A673 (cell line): ENCODE measurements at regions not wholly inside any gene's neighbourhood (a gene's known extent, or its start where the extent isn't known, plus 50 kb on each side); places are given as distances from the start of the nearest gene placed in this dataset.

Experiments
- EZH2 ChIP-seq: fragments of 200-600 bp; sonication (generic); IDR thresholded peaks from 2 replicates; pipeline ENCODE4 v1.6.1; 2017; ENCODE audit warnings: borderline replicate concordance, low read depth, mild to moderate bottlenecking, mixed read lengths, antibody characterized with exemption, low read length; ENCODE audit not compliant: poor library complexity, severe bottlenecking
- TF ChIP-seq, protein P1 (sequence below): fragments of 300-800, 200-600 bp; sonication (generic); conservative IDR thresholded peaks from 2 replicates; pipeline ENCODE4 v1.5.1; 2017; ENCODE audit warnings: low read depth, mild to moderate bottlenecking, antibody characterized with exemption, low read length, moderate library complexity, mixed read lengths

GRCh38 chr9:88684845-88685244 is 149.9 kb downstream of the NXNL2 start:
- TF ChIP-seq, protein P1, sequence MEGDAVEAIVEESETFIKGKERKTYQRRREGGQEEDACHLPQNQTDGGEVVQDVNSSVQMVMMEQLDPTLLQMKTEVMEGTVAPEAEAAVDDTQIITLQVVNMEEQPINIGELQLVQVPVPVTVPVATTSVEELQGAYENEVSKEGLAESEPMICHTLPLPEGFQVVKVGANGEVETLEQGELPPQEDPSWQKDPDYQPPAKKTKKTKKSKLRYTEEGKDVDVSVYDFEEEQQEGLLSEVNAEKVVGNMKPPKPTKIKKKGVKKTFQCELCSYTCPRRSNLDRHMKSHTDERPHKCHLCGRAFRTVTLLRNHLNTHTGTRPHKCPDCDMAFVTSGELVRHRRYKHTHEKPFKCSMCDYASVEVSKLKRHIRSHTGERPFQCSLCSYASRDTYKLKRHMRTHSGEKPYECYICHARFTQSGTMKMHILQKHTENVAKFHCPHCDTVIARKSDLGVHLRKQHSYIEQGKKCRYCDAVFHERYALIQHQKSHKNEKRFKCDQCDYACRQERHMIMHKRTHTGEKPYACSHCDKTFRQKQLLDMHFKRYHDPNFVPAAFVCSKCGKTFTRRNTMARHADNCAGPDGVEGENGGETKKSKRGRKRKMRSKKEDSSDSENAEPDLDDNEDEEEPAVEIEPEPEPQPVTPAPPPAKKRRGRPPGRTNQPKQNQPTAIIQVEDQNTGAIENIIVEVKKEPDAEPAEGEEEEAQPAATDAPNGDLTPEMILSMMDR: no peak
- TF ChIP-seq EZH2: no peak
